Neural cell (in vitro differentiated cells): ENCODE measurements at regions not wholly inside any gene's neighbourhood (a gene's known extent, or its start where the extent isn't known, plus 50 kb on each side); places are given as distances from the start of the nearest gene placed in this dataset.
A peak's percentile ranks its signal among the peaks of the same experiment; 100 is the strongest.
"Not testable (repeated sequence)": the region's sequence is repeated elsewhere in the genome, so short reads cannot be mapped to it uniquely, and the experiment has no call there.

Experiments
- H2AFZ ChIP-seq: fragments of 200-600, 300-800 bp; sonication (generic), shearing (Covaris generic); 2 replicates; pipeline ENCODE4 v1.6.0; 2014; ENCODE audit warnings: low read depth, mild to moderate bottlenecking, antibody characterized with exemption, low read length, moderate library complexity
- H3F3A ChIP-seq: fragments of 200-600 bp; shearing (Covaris generic); 2 replicates; pipeline ENCODE4 v1.6.1; 2016; ENCODE audit warnings: mild to moderate bottlenecking, moderate library complexity, mixed read lengths, antibody characterized with exemption, low read length; ENCODE audit not compliant: insufficient read depth, poor library complexity, severe bottlenecking
- H3K27ac ChIP-seq: fragments of 200-600, 300-800 bp; sonication (generic), shearing (Covaris generic); 2 replicates; pipeline ENCODE4 v1.5.1; 2014; ENCODE audit warnings: mild to moderate bottlenecking, low read length, moderate library complexity
- H3K27me3 ChIP-seq: fragments of 300-800, 200-600 bp; sonication (generic), shearing (Covaris generic); 2 replicates; pipeline ENCODE4 v1.6.0; 2014; ENCODE audit warnings: mild to moderate bottlenecking, low read depth, low read length, moderate library complexity; ENCODE audit not compliant: insufficient read depth
- H3K36me3 ChIP-seq: fragments of 300-800, 200-600 bp; sonication (generic), shearing (Covaris generic); 2 replicates; pipeline ENCODE4 v1.5.1; 2014; ENCODE audit warnings: mild to moderate bottlenecking, antibody characterized with exemption, low read length, moderate library complexity; ENCODE audit not compliant: insufficient read depth
- H3K4me2 ChIP-seq: fragments of 300-800, 200-600 bp; sonication (generic), shearing (Covaris generic); 2 replicates; pipeline ENCODE4 v1.6.0; 2014; ENCODE audit warnings: mild to moderate bottlenecking, low read length
- H3K4me3 ChIP-seq: fragments of 300-800, 200-600 bp; sonication (generic), shearing (Covaris generic); 2 replicates; pipeline ENCODE4 v1.5.1; 2014; ENCODE audit warnings: mild to moderate bottlenecking, low read length, moderate library complexity
- H3K79me2 ChIP-seq: fragments of 200-600 bp; shearing (Covaris generic); replicated peaks from 2 replicates; pipeline ENCODE4 v1.6.0; 2014; ENCODE audit warnings: mild to moderate bottlenecking, low read length, moderate library complexity; ENCODE audit not compliant: insufficient read depth
- H3K9ac ChIP-seq: fragments of 300-800, 200-600 bp; sonication (generic), shearing (Covaris generic); 2 replicates; pipeline ENCODE4 v1.6.1; 2016; ENCODE audit warnings: mild to moderate bottlenecking, low read length, mixed read lengths
- H3K9me2 ChIP-seq: fragments of 200-600 bp; shearing (Covaris generic); 2 replicates; pipeline ENCODE4 v1.6.1; 2016; ENCODE audit warnings: mild to moderate bottlenecking, low read length, mixed read lengths; ENCODE audit not compliant: insufficient read depth
- H3K9me3 ChIP-seq: fragments of 200-600, 300-800 bp; sonication (generic), shearing (Covaris generic); 2 replicates; pipeline ENCODE4 v1.6.1; 2016; ENCODE audit warnings: mild to moderate bottlenecking, mixed run types, low read length, moderate library complexity, mixed read lengths
- H4K20me1 ChIP-seq: fragments of 200-600 bp; shearing (Covaris generic); 2 replicates; pipeline ENCODE4 v1.6.1; 2016; ENCODE audit warnings: mild to moderate bottlenecking, mixed run types; ENCODE audit not compliant: insufficient read depth
- CTCF ChIP-seq: fragments of 450-650 bp; IDR thresholded peaks from 2 replicates; pipeline ENCODE4 v1.5.1; 2014; ENCODE audit warnings: antibody characterized with exemption, mild to moderate bottlenecking, moderate library complexity; ENCODE audit not compliant: poor library complexity, severe bottlenecking
- EP300 ChIP-seq: fragments of 450-650 bp; conservative IDR thresholded peaks from 2 replicates; pipeline ENCODE4 v1.6.1; 2014; ENCODE audit warnings: antibody characterized with exemption, mild to moderate bottlenecking, moderate library complexity; ENCODE audit not compliant: poor library complexity, severe bottlenecking
- EZH2 ChIP-seq: fragments of 200-600, 300-800 bp; shearing (Covaris generic), sonication (generic); IDR thresholded peaks from 2 replicates; pipeline ENCODE4 v1.6.1; 2014; ENCODE audit warnings: antibody characterized with exemption, low read length, borderline replicate concordance, mild to moderate bottlenecking; ENCODE audit not compliant: insufficient read depth, poor library complexity, severe bottlenecking
- MXI1 ChIP-seq: fragments of 450-650 bp; conservative IDR thresholded peaks from 2 replicates; pipeline ENCODE4 v1.6.1; 2014; ENCODE audit warnings: antibody characterized with exemption, mild to moderate bottlenecking; ENCODE audit not compliant: poor library complexity, severe bottlenecking
- POLR2AphosphoS5 ChIP-seq: IDR thresholded peaks from 2 replicates; pipeline ENCODE4 v1.6.1; 2012
- RAD21 ChIP-seq: fragments of 450-650 bp; conservative IDR thresholded peaks from 2 replicates; pipeline ENCODE4 v1.6.1; 2014; ENCODE audit warnings: antibody characterized with exemption, mild to moderate bottlenecking, moderate library complexity
- REST ChIP-seq: IDR thresholded peaks from 2 replicates; pipeline ENCODE4 v1.6.1; 2012; ENCODE audit warnings: borderline replicate concordance
- SMC3 ChIP-seq: fragments of 450-650 bp; conservative IDR thresholded peaks from 2 replicates; pipeline ENCODE4 v1.6.1; 2014; ENCODE audit warnings: antibody characterized with exemption, mild to moderate bottlenecking, moderate library complexity; ENCODE audit not compliant: poor library complexity
- TAF1 ChIP-seq: IDR thresholded peaks from 2 replicates; pipeline ENCODE4 v1.6.1; 2012; ENCODE audit warnings: low read depth

GRCh38 chr12:32964981-32965585 is 68.5 kb upstream of the PKP2 start:
- Histone ChIP-seq H3K9me2 (no peaks in the 10 kb centered on the region), H3K36me3 (no peaks in the 10 kb centered on the region), H3K9ac (peak overlapping the region; percentile 48), H3F3A (peaks cover 9% of the 10 kb centered on the region), H2AFZ (no peak overlapping the region), H4K20me1 (no peaks in the 10 kb centered on the region), H3K4me2 (peak overlapping the region; percentile 64), H3K79me2 (no peaks in the 10 kb centered on the region), H3K4me3 (peak overlapping the region; percentile 38), H3K27me3 (no peaks in the 10 kb centered on the region), H3K27ac (peak overlapping the region; percentile 86), H3K9me3 (no peaks in the 10 kb centered on the region)
- TF ChIP-seq CTCF, result peak; percentile 50
- TF ChIP-seq RAD21, result peak; percentile 66
- TF ChIP-seq TAF1, result no peak
- TF ChIP-seq EZH2, result no peak
- TF ChIP-seq EP300, result peak; percentile 85
- TF ChIP-seq SMC3, result peak; percentile 58
- TF ChIP-seq POLR2AphosphoS5, result peak; percentile 50
- TF ChIP-seq REST, result peak; percentile 65
- TF ChIP-seq MXI1, result peak; percentile 52

- H3K4me3 ChIP-seq, H4K20me1 ChIP-seq, H3K36me3 ChIP-seq, H3K27me3 ChIP-seq, H3K9ac ChIP-seq, H3K4me2 ChIP-seq, H3K9me2 ChIP-seq, H3K9me3 ChIP-seq, H3F3A ChIP-seq, H3K79me2 ChIP-seq, H3K27ac ChIP-seq, H2AFZ ChIP-seq: not testable (repeated sequence)
Observed at GRCh38 chr12:32956418-32956817, 59.8 kb upstream of the PKP2 start.

- peak overlapping the region; percentile 7 for H2AFZ ChIP-seq
- no peaks in the 10 kb centered on the region for H3K9me2 ChIP-seq
- H3K4me2 ChIP-seq, result no peak overlapping the region
- no peaks in the 10 kb centered on the region for H3F3A ChIP-seq
- no peaks in the 10 kb centered on the region for H3K79me2 ChIP-seq
- H3K4me3 ChIP-seq, result no peak overlapping the region
- no peak overlapping the region for H3K27ac ChIP-seq
- TF ChIP-seq CTCF, result no peak
- TF ChIP-seq SMC3, result no peak
- no peak for TF ChIP-seq TAF1
- no peak for TF ChIP-seq EZH2
- no peak for TF ChIP-seq POLR2AphosphoS5
- no peak for TF ChIP-seq MXI1
- no peak for TF ChIP-seq RAD21
- TF ChIP-seq EP300, result no peak
- TF ChIP-seq REST, result no peak
- no peaks in the 10 kb centered on the region for H3K27me3 ChIP-seq
- no peak overlapping the region for H3K9ac ChIP-seq
- H3K9me3 ChIP-seq, result no peaks in the 10 kb centered on the region
- no peaks in the 10 kb centered on the region for H4K20me1 ChIP-seq
- H3K36me3 ChIP-seq, result no peaks in the 10 kb centered on the region
Observed at GRCh38 chr12:32952681-32953080, 56.1 kb upstream of the PKP2 start.
